GM18505 (cell line): ENCODE measurements at regions not wholly inside any gene's neighbourhood (a gene's known extent, or its start where the extent isn't known, plus 50 kb on each side); places are given as distances from the start of the nearest gene placed in this dataset.
"Not testable (repeated sequence)": the region's sequence is repeated elsewhere in the genome, so short reads cannot be mapped to it uniquely, and the experiment has no call there.

Experiments used
- ATAC-seq: cut with Tn5 transposase; IDR thresholded peaks from one replicate; pipeline ENCODE4 v1.9.1; 2021; ENCODE audit not compliant: unreplicated experiment
- POLR2A ChIP-seq: IDR thresholded peaks from 4 replicates; pipeline ENCODE4 v1.6.1; 2011; ENCODE audit warnings: borderline replicate concordance; ENCODE audit not compliant: insufficient read depth, insufficient read length; ENCODE audit errors: extremely low read depth

DNA sequence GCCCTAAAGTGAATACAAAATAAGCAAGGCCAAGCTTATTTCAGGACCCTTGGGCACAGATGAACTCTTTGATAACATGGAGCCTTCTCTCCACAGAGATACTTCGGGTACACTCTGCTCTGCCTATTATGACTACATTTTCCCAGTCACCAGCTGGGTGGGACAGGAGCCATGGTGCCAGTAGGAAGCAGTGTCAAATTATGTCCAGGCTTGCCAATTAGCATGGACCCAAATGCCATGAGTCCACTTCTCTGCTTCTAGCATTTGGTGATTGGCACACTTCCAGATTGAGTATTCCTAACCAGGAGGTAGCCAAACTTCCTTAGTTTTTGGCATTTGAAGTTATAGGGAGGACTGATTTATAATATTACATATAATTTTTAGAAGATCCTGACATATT lies 513.8 kb upstream of the HTR1E start:
- TF ChIP-seq POLR2A = no peak
- no peak for ATAC-seq

DNA sequence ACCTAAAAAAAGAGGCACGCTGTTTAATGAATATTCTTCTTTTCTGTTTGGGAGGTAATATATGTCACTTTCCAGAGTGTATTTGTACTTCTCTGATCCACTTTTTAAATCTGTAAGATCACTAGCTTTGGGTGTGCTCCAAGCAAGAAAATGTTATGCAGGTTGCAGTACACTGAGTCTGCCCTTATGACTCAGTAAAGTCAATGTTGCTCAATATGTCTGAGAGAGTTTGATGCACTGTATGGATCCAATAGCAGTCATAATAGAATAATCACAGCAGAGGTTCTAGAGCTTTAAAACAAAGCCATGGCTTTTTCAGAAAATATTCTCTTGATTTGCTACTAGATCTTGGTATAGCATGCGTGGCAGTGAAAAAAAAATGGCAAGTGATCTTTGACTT lies 525.3 kb upstream of the HTR1E start:
- TF ChIP-seq POLR2A = no peak
- ATAC-seq = no peak

DNA sequence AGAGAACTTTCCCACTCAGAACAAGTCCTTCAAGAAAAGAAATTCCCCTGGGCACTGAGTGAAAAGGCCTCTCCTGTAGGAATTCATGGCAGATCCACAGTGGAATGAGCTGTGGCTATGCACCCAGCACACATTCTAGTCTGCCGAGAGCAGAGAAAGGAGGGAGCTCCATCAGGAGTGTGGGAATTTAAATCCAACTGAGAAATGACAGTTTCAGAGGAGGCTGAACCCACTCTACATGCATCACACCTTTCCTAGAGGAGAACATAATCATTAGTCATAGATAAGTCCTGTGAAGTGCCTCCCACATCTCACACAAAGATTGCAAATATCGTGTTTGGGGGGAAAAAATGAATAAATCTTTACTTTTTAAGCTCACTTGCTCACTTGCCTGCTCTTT lies 530.2 kb upstream of the HTR1E start:
- ATAC-seq = no peak
- no peak for TF ChIP-seq POLR2A

DNA sequence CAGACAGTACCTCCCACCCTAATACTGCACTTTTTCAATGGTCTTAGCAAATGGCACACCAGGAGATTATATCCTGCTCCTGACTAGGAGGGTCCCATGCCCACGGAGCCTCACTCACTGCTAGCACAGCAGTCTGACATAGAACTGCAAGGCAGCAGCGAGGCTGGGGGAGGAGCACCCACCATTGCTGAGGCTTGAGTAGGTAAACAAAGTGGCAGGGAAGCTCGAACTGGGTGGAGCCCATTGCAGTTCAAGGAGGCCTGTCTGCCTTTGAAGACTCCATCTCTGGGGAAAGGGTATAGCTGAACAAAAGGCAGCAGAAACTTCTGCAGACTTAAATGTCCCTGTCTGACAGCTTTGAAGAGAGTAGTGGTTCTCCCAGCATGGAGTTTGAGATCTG lies 544.5 kb upstream of the HTR1E start:
- not testable (repeated sequence) for ATAC-seq

- ATAC-seq = no peak
- TF ChIP-seq POLR2A = no peak
These were observed 556.7 kb upstream of the HTR1E start for GRCh38 chr6:86380571-86381125.

DNA sequence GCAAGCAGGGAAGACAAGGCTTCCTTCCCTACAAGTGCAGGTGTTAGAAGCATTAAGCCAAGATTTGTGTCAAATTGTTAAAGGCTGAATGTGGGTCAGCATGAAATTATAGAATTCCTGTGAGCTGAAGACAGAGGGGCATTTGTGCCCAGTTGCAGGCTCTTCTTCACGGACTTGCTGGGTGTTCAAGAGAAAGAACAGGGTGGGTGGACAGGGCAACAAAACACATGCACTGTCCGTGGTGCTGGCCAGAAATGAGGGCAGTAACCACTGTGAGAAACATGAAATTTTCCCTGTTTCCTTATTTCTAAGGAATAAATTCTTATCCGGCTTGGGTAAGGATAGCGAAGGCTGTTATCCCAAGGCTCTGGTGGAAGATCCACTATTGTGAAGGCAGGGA lies 579.5 kb upstream of the HTR1E start:
- ATAC-seq = no peak
- TF ChIP-seq POLR2A = no peak

DNA sequence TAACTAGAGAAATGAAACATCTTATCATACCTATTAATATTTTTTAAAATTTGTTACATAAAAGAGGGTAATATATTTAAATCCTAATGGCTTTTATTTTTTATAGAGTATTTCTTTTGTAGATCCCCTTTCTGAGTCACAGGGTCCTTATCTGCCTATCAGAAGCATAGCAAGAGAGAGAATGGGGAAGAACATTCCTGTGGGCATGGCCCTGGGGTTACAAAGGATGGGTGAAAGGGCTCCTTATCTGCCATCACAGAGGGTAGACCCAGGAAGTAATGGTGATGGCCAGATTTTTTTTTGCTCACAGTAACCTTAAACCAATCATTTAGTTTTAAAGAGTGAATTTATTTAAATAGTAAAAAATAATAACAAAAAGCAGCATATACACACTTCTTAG lies 582.1 kb upstream of the HTR1E start:
- no peak for ATAC-seq
- TF ChIP-seq POLR2A = no peak

- no peak for ATAC-seq
- TF ChIP-seq POLR2A = no peak
These were observed 605.4 kb upstream of the HTR1E start for GRCh38 chr6:86331919-86332318.

DNA sequence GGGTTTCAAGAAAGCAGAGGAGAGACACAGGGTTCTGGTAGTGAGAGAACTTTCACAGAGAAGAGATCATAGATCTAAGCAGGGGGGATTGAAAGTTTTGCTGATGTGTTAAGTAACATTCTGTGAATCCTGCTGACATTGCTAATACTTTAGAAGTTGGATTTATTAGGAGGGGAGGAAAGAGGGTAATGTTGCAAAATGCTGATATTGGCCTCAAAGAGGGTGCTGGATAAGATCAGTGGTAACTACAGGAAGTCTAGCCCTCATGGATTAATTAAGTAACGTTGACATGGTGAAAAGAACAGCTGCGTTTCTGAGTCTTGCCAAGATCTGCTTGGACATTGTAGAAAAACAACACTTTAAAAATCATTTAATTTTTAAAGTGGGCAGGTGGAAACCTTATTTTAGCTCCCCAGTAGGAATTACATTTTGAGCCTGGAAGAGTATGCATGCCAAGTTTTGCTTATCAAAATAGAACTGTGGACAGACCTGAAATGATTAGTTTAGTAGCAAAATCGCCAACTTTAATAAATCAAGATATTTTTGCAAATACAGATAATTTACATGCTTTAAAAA lies 606.0 kb upstream of the HTR1E start:
- no peak for ATAC-seq
- TF ChIP-seq POLR2A = no peak

GRCh38 chr6:86306210-86306609 lies 631.1 kb upstream of the HTR1E start:
- no peak for ATAC-seq
- no peak for TF ChIP-seq POLR2A

GRCh38 chr6:86285876-86286275 lies 643.2 kb upstream of the SYNCRIP start:
- ATAC-seq = no peak
- no peak for TF ChIP-seq POLR2A

DNA sequence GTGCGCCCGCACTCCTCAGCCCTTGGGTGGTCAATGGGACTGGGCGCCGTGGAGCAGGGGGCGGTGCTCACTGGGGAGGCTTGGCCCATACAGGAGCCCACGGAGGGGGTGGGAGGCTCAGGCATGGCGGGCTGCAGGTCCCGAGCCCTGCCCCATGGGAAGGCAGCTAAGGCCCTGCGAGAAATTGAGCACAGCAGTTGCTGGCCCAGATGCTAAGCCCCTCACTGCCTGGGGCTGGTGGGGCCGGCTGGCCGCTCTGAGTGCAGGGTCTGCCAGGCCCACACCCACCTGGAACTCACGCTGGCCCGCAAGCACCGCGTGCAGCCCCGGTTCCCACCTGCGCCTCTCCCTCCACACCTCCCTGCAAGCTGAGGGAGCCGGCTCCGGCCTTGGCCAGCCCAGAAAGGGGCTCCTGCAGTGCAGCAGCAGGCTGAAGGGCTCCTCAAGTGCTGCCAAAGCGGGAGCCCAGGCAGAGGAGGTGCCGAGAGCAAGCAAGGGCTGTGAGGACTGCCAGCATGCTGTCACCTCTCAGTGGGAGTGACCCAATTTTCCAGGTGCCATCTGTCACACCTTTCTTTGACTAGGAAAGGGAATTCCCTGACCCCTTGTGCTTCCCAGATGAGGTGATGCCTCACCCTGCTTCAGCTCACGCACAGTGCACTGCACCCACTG lies 642.3 kb upstream of the SYNCRIP start:
- ATAC-seq = not testable (repeated sequence)

DNA sequence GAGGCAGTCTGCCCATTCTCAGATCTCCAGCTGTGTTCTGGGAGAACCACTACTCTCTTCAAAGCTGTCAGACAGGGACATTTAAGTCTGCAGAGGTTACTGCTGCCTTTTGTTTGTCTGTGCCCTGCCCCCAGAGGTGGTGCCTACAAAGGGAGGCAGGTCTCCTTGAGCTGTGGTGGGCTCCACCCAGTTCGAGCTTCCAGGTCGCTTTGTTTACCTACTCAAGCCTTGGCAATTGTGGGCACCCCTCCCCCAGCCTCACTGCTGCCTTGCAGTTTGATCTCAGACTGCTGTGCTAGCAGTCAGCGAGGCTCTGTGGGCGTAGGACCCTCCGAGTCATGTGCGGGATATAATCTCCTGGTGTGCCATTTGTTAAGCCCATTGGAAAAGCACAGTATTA lies 640.9 kb upstream of the SYNCRIP start:
- not testable (repeated sequence) for ATAC-seq

DNA sequence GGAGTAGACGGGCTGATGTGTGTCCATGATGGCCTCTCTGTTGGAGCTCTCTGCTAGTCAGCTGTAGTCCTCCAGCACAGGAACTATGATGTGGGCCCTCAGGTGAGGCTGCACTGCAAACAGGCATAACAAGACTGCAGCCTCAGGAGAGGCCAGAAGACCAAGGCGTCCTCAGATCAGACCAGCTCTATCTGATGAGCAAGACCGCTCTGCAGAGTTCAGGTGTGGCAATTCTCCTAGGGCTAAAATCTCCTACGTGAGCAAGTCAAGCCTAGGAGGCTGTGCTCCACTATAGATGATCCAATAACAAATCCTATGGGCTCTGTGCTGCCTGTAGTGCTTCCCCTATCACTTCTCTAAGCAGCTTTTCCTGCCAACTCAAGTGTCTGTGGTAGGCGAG lies 633.4 kb upstream of the SYNCRIP start:
- no peak for TF ChIP-seq POLR2A
- ATAC-seq = no peak

GRCh38 chr6:86273936-86274335 lies 631.2 kb upstream of the SYNCRIP start:
- TF ChIP-seq POLR2A = no peak
- no peak for ATAC-seq
